ENCODE measurements at regions not wholly inside any gene's neighbourhood (a gene's known extent, or its start where the extent isn't known, plus 50 kb on each side); places are given as distances from the start of the nearest gene placed in this dataset.
"Not testable (repeated sequence)": the region's sequence is repeated elsewhere in the genome, so short reads cannot be mapped to it uniquely, and the experiment has no call there.

DNA sequence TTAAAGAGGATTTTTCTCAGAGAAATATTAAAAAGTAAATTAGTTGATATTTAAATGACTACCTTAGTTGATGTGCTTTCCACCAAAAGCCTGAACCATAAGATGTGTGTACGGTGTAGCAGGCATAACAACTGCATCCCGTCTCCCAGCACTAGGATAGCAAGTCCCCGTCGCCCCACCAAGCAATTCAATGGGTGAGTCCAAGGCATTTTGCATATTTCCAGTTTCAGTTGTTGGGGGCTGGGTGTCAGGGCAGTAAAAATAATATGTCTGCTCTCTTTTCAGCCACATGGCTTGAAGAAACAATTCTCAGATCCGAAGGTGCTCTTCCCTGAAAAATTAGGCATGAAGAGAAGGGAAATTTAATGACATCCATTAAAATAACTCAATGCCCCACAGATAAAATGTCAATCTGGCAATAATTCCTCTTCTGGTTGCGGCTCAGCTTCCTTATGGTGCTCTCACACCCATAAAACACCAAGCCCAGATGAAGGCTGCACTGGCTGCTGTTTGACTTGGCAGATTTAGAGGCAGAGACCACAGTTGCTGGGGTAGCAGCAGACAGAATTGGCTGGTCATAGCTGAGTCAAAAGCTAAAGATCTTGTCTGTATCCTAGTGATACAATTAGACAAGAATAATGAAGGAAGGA lies 124.4 kb upstream of the ADCY2 start:
- Histone ChIP-seq H3K36me3 (no peaks in the 10 kb centered on the region; the same call in 1 of the 2 replicates), H3K27me3 (ENCODE audit: insufficient read depth, low read depth, severe bottlenecking) (no peaks in the 10 kb centered on the region), H3K9me3 (ENCODE audit: severe bottlenecking) (no peaks in the 10 kb centered on the region), H3K4me3 (ENCODE audit: low read depth, low read length) (no peak overlapping the region), H3K27ac (no peak overlapping the region)
- TF ChIP-seq, protein P1, sequence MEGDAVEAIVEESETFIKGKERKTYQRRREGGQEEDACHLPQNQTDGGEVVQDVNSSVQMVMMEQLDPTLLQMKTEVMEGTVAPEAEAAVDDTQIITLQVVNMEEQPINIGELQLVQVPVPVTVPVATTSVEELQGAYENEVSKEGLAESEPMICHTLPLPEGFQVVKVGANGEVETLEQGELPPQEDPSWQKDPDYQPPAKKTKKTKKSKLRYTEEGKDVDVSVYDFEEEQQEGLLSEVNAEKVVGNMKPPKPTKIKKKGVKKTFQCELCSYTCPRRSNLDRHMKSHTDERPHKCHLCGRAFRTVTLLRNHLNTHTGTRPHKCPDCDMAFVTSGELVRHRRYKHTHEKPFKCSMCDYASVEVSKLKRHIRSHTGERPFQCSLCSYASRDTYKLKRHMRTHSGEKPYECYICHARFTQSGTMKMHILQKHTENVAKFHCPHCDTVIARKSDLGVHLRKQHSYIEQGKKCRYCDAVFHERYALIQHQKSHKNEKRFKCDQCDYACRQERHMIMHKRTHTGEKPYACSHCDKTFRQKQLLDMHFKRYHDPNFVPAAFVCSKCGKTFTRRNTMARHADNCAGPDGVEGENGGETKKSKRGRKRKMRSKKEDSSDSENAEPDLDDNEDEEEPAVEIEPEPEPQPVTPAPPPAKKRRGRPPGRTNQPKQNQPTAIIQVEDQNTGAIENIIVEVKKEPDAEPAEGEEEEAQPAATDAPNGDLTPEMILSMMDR (IDR thresholded peaks at IDR 0.05; ENCODE audit: low read depth, low read length): no peak
- no peak for DNase-seq

DNA sequence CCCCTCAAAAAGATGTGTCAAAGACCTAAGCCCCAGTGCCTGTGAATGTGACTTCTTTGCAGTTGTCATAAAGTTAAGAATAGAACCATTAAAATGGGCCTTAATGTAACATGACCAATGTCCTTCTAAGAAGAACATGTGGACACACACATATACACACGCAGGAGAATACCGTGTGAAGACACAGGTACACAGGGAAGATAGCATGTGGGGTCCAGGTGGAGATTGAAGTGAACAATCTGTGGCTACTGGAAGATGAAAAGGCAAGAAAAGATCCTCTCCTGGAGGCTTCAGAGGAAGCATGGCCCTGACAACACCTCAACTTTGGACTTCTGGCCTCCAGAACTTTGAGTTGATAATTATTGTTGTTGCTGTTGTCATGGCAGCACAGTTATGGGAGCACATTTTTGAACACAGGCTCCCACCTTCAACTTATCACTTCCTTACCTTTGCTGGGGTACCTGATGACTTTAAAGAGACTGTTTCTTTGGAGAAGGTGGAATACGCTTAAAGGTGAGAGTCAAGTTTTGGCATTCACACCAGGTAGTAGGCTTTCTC lies 123.5 kb upstream of the ADCY2 start:
- H3K27me3 ChIP-seq (ENCODE audit: insufficient read depth, low read depth, severe bottlenecking): no peaks in the 10 kb centered on the region
- no peak for DNase-seq
- TF ChIP-seq, protein P1 (IDR thresholded peaks at IDR 0.05; ENCODE audit: low read depth, low read length): no peak

DNA sequence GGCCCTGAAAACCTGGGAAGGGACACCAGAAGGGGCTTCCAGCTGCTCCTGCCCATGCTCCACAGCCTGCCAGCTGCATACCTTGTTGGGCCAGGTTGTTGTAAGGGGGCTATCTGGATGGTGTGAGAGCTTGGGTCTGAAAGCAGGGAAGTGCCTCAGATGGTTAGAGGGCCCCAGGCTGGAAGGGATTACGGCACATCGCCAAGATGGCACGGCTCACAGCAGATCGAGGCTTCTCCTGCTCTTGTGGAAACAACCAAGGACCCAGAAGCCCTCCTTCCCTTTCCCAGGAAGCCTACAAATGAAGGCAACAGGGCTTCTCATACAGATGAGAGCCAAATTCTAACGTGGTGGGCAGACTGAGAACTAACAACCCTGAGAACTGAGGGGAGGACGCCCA lies 121.7 kb upstream of the ADCY2 start:
- H3K36me3 ChIP-seq: no peaks in the 10 kb centered on the region; the same call in 1 of the 2 replicates
- H3K9me3 ChIP-seq (ENCODE audit: severe bottlenecking): no peaks in the 10 kb centered on the region
- no peaks in the 10 kb centered on the region for H3K27me3 ChIP-seq (ENCODE audit: insufficient read depth, low read depth, severe bottlenecking)
- no peak overlapping the region for H3K4me3 ChIP-seq (ENCODE audit: low read depth, low read length)
- H3K27ac ChIP-seq: no peak overlapping the region
- no peak for DNase-seq
- TF ChIP-seq, protein P1 (IDR thresholded peaks at IDR 0.05; ENCODE audit: low read depth, low read length): no peak

More for the DNA sequence above, 123.5 kb upstream of the ADCY2 start:
- Histone ChIP-seq H3K27ac (no peak overlapping the region), H3K36me3 (no peaks in the 10 kb centered on the region; the same call in 1 of the 2 replicates), H3K9me3 (ENCODE audit: severe bottlenecking) (no peaks in the 10 kb centered on the region), H3K4me3 (ENCODE audit: low read depth, low read length) (no peak overlapping the region)

DNA sequence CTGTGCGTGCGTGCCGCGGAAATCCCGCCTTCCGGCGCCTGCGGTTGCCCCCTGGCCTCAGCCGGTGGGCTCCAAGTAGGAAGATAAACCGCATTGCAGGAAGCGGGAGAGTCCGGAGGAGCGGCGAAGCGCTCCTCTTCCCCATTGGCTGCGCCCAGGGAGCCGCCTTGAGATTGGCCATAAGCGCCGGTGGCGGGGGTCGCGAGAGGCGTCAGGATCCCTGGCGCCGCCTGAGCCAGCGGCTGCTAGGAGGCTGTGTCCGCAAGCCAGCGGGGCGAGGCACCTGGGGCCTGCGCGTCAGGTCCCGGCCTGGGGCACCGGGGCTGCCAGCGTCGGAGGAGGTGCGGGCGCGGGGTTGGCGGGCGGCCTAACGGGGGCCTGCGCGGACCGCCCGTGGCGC lies 106.3 kb upstream of the ADCY2 start:
- not testable (repeated sequence) for DNase-seq; H3K9me3 ChIP-seq (ENCODE audit: severe bottlenecking); H3K27ac ChIP-seq; H3K36me3 ChIP-seq; H3K27me3 ChIP-seq (ENCODE audit: insufficient read depth, low read depth, severe bottlenecking); H3K4me3 ChIP-seq (ENCODE audit: low read depth, low read length)

DNA sequence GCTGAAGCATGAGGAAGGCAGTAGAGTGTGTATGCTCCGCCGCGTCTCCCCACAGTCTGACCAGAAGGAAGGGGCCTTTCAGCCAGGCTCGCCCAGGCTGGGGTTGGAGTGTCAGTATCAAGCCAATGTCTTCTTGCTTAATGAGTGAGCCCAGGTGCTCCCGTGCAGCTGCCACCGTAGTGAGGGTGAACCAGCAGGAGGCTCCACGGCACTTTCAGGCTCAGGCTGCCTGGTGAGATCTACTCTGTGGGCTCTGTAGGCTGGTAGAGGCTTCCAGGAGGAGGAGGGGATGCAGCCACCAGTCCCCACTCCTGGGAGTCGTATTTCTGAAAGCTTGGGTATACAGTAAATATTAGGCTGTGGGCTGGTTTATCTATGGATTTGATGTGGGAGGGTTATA lies 98.1 kb upstream of the ADCY2 start:
- H3K27me3 ChIP-seq (ENCODE audit: insufficient read depth, low read depth, severe bottlenecking); H3K36me3 ChIP-seq; H3K27ac ChIP-seq; DNase-seq; H3K4me3 ChIP-seq (ENCODE audit: low read depth, low read length); H3K9me3 ChIP-seq (ENCODE audit: severe bottlenecking): not testable (repeated sequence)

DNA sequence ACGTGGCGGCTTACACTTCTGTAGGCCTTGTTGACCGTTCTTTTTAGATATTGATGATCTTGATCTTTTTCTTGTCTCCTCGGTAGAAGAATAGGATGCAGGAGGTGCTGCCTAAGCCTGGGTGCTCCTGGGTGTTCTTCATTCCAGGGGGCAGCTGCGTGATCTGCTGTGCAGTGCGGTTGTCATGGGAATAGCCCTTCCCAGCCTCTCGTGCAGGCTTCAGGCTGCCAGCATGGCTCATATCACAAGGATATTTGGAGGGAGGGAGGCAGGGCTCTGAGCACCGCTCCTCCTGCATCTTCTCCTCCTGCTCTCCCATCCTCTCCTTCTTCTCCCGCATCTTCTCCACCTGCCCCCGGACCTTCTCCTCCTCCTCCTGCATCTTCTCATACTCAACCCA lies 96.2 kb upstream of the ADCY2 start:
- not testable (repeated sequence) for H3K4me3 ChIP-seq (ENCODE audit: low read depth, low read length); H3K27me3 ChIP-seq (ENCODE audit: insufficient read depth, low read depth, severe bottlenecking); H3K36me3 ChIP-seq; H3K9me3 ChIP-seq (ENCODE audit: severe bottlenecking); H3K27ac ChIP-seq; DNase-seq

DNA sequence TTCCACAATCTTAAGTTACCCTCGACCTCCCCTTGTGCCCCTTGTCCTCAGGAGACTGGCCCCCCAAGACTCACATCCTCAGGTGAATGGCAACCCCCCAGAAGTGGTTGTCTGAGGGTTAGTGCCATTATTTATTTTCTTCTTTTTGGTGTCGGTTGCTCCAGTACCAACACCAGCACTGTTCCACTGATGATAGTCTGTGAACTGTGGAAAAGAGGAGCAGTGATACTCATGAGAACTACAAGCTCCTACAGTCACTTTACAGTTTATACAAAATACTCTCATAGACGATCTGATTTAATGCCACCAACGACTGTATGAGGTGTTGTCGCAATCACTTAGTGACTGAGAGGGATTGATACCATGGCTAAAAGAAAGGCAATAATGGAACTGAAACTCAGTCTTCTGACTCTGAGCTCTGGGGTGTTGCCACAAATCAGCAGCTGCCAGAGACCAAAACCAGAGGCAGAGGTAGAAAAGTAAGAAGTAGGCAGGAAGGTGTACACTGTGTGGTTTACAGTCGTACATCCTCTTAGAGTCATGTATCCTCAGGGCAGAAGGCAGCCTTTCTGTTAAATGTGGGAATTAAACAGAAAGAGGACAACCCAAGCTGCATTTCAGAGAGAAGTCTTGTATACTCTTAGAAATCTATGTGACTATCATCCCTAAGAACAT lies 90.8 kb upstream of the ADCY2 start:
- not testable (repeated sequence) for DNase-seq; H3K9me3 ChIP-seq (ENCODE audit: severe bottlenecking); H3K27me3 ChIP-seq (ENCODE audit: insufficient read depth, low read depth, severe bottlenecking); H3K36me3 ChIP-seq; H3K27ac ChIP-seq; H3K4me3 ChIP-seq (ENCODE audit: low read depth, low read length)

DNA sequence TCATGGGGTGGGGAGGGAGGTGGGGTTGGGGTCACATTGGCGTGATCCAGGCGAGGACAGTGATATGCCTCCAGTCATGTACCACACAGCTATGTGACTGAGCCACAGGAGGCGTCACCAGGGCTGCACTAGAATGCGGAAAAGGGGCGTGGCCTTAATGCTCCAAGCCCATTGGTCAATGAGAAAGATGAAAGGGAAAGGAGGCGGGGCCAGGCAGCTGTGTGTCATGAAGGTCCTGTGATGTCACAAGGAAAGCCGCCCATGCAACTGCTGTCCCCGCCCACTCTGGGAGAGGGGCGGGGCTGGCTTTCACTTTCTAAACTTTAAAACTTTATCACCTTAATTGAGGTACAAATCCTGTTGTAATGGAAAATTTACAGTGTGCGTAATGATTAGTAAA lies 89.4 kb upstream of the ADCY2 start:
- not testable (repeated sequence) for H3K27ac ChIP-seq; DNase-seq; H3K9me3 ChIP-seq (ENCODE audit: severe bottlenecking); H3K4me3 ChIP-seq (ENCODE audit: low read depth, low read length); H3K36me3 ChIP-seq; H3K27me3 ChIP-seq (ENCODE audit: insufficient read depth, low read depth, severe bottlenecking)

DNA sequence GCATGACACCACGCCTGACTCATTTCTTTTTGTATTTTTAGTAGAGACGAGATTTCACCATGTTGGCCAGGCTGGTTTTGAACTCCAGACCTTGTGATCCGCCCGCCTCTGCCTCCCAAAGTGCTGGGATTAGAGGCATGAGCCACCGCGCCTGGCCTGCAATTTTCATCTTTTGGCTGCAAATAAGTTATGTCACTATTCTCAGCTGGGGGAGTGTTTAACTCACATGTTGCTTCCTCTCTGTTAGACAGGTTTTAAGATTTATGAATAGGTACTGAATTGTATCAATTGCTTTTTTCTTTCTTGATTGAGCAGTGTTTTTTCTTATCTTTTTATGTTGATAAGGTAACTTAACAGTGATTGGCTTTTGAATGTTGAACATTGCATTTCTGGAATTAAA lies 88.2 kb upstream of the ADCY2 start:
- DNase-seq; H3K9me3 ChIP-seq (ENCODE audit: severe bottlenecking); H3K36me3 ChIP-seq; H3K27me3 ChIP-seq (ENCODE audit: insufficient read depth, low read depth, severe bottlenecking); H3K27ac ChIP-seq; H3K4me3 ChIP-seq (ENCODE audit: low read depth, low read length): not testable (repeated sequence)

DNA sequence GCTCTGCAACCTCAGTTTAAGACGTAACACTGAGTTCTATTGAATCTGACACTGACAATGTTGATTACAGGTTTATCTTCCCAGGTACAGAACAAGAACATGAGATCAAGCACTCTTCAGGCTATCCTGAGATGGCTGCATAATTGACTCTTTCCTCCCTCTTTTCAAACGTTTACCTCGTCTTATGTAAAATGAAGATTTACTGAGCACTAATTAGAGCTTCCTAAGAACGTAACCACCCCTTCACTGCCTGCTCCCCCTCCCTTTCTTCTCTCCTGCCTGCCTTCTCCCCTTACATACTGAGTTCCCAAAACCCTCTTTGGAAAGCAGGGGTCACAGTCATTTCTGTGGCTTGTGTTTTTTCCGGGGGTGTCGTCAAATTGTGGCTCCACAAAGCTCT lies 86.2 kb upstream of the ADCY2 start:
- not testable (repeated sequence) for H3K27me3 ChIP-seq (ENCODE audit: insufficient read depth, low read depth, severe bottlenecking); H3K4me3 ChIP-seq (ENCODE audit: low read depth, low read length); H3K36me3 ChIP-seq; H3K27ac ChIP-seq; DNase-seq; H3K9me3 ChIP-seq (ENCODE audit: severe bottlenecking)

DNA sequence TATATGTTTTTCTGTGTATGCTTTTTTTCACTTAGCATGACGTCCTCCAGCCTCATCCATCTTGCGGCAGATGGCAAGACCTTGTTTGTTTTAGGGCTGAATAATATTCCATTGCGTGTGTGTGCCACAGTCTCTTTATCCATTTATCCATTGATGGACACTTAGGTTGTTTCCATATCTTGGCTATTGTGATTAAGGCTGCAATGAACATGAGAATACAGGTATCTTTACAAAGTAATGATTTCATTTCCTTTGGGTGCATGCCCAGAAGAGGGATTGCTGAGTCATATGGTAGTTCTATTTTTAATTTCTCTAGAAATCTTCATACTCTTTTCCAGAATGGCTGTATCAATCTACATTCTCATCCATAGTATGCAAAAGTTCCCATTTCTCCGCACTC lies 85.3 kb upstream of the ADCY2 start:
- not testable (repeated sequence) for H3K27ac ChIP-seq; H3K4me3 ChIP-seq (ENCODE audit: low read depth, low read length); H3K36me3 ChIP-seq; H3K27me3 ChIP-seq (ENCODE audit: insufficient read depth, low read depth, severe bottlenecking); DNase-seq; H3K9me3 ChIP-seq (ENCODE audit: severe bottlenecking)
